Adrenal gland (tissue), 9 donors: ENCODE measurements at regions not wholly inside any gene's neighbourhood (a gene's known extent, or its start where the extent isn't known, plus 50 kb on each side); places are given as distances from the start of the nearest gene placed in this dataset.
"Not testable (repeated sequence)": the region's sequence is repeated elsewhere in the genome, so short reads cannot be mapped to it uniquely, and the experiment has no call there.

Experiments
- DNase-seq, 7 donors: peaks; one replicate each; pipeline ENCODE4 v3.0.0-alpha.2; 2019 to 2020
- H3K27ac ChIP-seq, 5 donors: fragments of 200-600 bp; sonication (generic) in 4 of 5; 1 replicate in 3 of 5; 2 replicates in 2 of 5; pipeline versions ENCODE4 v1.5.1 to v1.8.0; 2016 to 2020; ENCODE audit warnings: mild to moderate bottlenecking in 1 of 5
- H3K27me3 ChIP-seq: fragments of 200-600 bp; 2 replicates; pipeline ENCODE4 v1.8.0; 2021
- H3K36me3 ChIP-seq, 2 donors: fragments of 200-600 bp; replicated peaks in 1 of 2; 1 replicate in 1 of 2; 2 replicates in 1 of 2; pipeline versions ENCODE4 v1.5.1 to v1.8.0; 2018 to 2022
- H3K4me1 ChIP-seq, 2 donors: fragments of 200-600 bp; replicated peaks in 1 of 2; 1 replicate in 1 of 2; 2 replicates in 1 of 2; pipeline versions ENCODE4 v1.5.1 to v1.8.0; 2018 to 2021
- H3K4me3 ChIP-seq, 4 donors: fragments of 200-600 bp; sonication (generic) in 3 of 4; one replicate each; pipeline ENCODE4 v1.5.1; 2016 to 2018
- H3K9me3 ChIP-seq, 3 donors: fragments of 200-600 bp; sonication (generic) in 1 of 3; replicated peaks in 1 of 3; 1 replicate in 2 of 3; 2 replicates in 1 of 3; pipeline versions ENCODE4 v1.5.1 to v1.8.0; 2016 to 2021
- CTCF ChIP-seq, 6 experiments: fragments of 450-650 bp in 4 of 6; fragments of 200-600 bp in 2 of 6; sonication (generic) in 1 of 6; IDR thresholded peaks; 1 replicate in 5 of 6; 2 replicates in 1 of 6; pipeline versions ENCODE4 v1.5.1 to v1.8.0; 2016 to 2021; ENCODE audit warnings: antibody characterized with exemption in 6 of 6, mild to moderate bottlenecking in 2 of 6, moderate library complexity in 1 of 6
- POLR2A ChIP-seq, 2 donors: fragments of 450-650 bp; IDR thresholded peaks; one replicate each; pipeline ENCODE4 v1.6.1; 2017; ENCODE audit warnings: antibody characterized with exemption in 2 of 2, mild to moderate bottlenecking in 2 of 2, moderate library complexity in 1 of 2
- WGBS, 4 donors: extraction: QIAGEN DNeasy Blood & Tissue Kit in 2 of 4; methylation state at CpG; one replicate each; pipeline versions ENCODE4 v1.1.5 to v1.1.7; 2013 to 2017; 5-methylcytosine and 5-hydroxymethylcytosine counted together
- intact Hi-C, 2 donors: fragments of 100-400 bp; cut with DNase I; formaldehyde crosslinking; loops; one replicate each; pipeline versions ENCODE4 v1.14.1 to v1.15.0; 2022 to 2023
- donor health status: healthy with polysubstance abuse.
- donor health status: Bipolar disorder and iron deficiency.
- donor health status: DM: yes; HTN: yes; CAD: no.
- donor health status: DM: no; HTN: no; CAD: no.
- donor health status: DM: no; HTN: no; CAD: no.

GRCh38 chr7:8365499-8366110 lies 67.8 kb upstream of the NXPH1 start:
- intact Hi-C loops, result no loop called here
- Histone ChIP-seq H3K27ac (no peak overlapping the region), H3K9me3 (no peaks in the 10 kb centered on the region), H3K4me3 (no peak overlapping the region), H3K4me1 (no peaks in the 10 kb centered on the region), H3K36me3 (no peaks in the 10 kb centered on the region), H3K27me3 (no peaks in the 10 kb centered on the region)
- 51 to 55% (median 53%) methylated on average over 2 of the region's 2 CpGs for WGBS, 4 donors
- no peak for DNase-seq
- TF ChIP-seq POLR2A (IDR thresholded peaks at IDR 0.05), result no peak
- peak in 5 of 6 experiments; percentile 25 to 48 (median 31) for TF ChIP-seq CTCF (IDR thresholded peaks at IDR 0.05)

DNA sequence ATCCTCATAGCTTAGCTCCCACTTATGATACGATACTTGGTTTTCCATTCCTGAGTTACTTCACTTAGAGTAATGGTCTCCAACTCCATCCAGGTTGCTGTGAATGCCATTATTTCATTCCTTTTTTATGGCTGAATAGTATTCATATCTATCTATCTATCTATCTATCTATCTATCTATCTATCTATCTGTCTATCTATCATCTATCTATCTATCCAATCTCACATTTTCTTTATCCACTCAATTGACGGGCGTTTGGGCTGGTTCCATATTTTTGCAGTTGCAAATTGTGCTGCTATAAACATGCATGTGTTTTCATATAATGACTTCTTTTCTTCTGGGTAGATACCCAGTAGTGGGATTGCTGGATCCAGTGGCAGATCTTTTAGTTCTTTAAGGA lies 65.4 kb upstream of the NXPH1 start:
- 56 to 74% (median 65%) methylated on average over 3 of the region's 3 CpGs for WGBS, 4 donors
- H3K9me3 ChIP-seq, H3K27ac ChIP-seq, H3K27me3 ChIP-seq, intact Hi-C loops, H3K4me3 ChIP-seq, H3K36me3 ChIP-seq, H3K4me1 ChIP-seq, DNase-seq: not testable (repeated sequence)

GRCh38 chr7:8371742-8372141 lies 61.7 kb upstream of the NXPH1 start:
- no peak for DNase-seq
- Histone ChIP-seq H3K27ac (no peak overlapping the region), H3K4me1 (no peaks in the 10 kb centered on the region), H3K9me3 (no peaks in the 10 kb centered on the region), H3K4me3 (no peak overlapping the region), H3K36me3 (no peaks in the 10 kb centered on the region), H3K27me3 (no peaks in the 10 kb centered on the region)
- TF ChIP-seq POLR2A (IDR thresholded peaks at IDR 0.05), result no peak
- TF ChIP-seq CTCF (IDR thresholded peaks at IDR 0.05), result no peak
- 79 to 100% (median 86%) methylated on average over 1 to 2 of the region's 2 CpGs for WGBS, 4 donors
- intact Hi-C loops, result no loop called here

- intact Hi-C loops, result no loop called here
Observed at GRCh38 chr7:8373851-8374250, 59.6 kb upstream of the NXPH1 start.

More at GRCh38 chr7:8373851-8374250, 59.6 kb upstream of the NXPH1 start:
- Histone ChIP-seq H3K4me3 (no peak overlapping the region), H3K4me1 (no peaks in the 10 kb centered on the region), H3K27me3 (no peaks in the 10 kb centered on the region), H3K27ac (no peak overlapping the region), H3K36me3 (no peaks in the 10 kb centered on the region), H3K9me3 (no peaks in the 10 kb centered on the region)
- WGBS, 4 donors, result 75 to 91% (median 83%) methylated on average over 2 of the region's 2 CpGs
- DNase-seq, result no peak
- TF ChIP-seq POLR2A (IDR thresholded peaks at IDR 0.05) (no peak), CTCF (IDR thresholded peaks at IDR 0.05) (no peak)
